CD14-positive monocyte (primary cell): ENCODE measurements at regions not wholly inside any gene's neighbourhood (a gene's known extent, or its start where the extent isn't known, plus 50 kb on each side); places are given as distances from the start of the nearest gene placed in this dataset.

ENCODE experiments used
- DNase-seq, 3 donors: peaks; one replicate each; pipeline ENCODE4 v3.0.0-alpha.2; 2011 to 2022
- H2AFZ ChIP-seq: 2 replicates; pipeline ENCODE4 v1.6.0; 2012; ENCODE audit warnings: mild to moderate bottlenecking, low read depth, low read length, inconsistent platforms; ENCODE audit not compliant: insufficient read depth, poor library complexity, severe bottlenecking
- H3K27ac ChIP-seq, 2 donors: 1 replicate in 1 of 2; 2 replicates in 1 of 2; pipeline ENCODE4 v1.5.1; 2012 to 2013; ENCODE audit warnings: low read length in 2 of 2, control low read depth in 1 of 2, inconsistent platforms in 1 of 2, low read depth in 1 of 2, mild to moderate bottlenecking in 1 of 2
- H3K27me3 ChIP-seq, 2 donors: one replicate each; pipeline versions ENCODE4 v1.6.0 to v1.6.1; 2011 to 2013; ENCODE audit warnings: low read length in 2 of 2; ENCODE audit not compliant: control insufficient read depth in 2 of 2, insufficient read depth in 2 of 2
- H3K36me3 ChIP-seq, 2 donors: replicated peaks in 1 of 2; 1 replicate in 1 of 2; 2 replicates in 1 of 2; pipeline versions ENCODE4 v1.5.1 to v1.6.1; 2012 to 2013; ENCODE audit warnings: low read length in 2 of 2, control low read depth in 1 of 2, inconsistent platforms in 1 of 2, mild to moderate bottlenecking in 1 of 2; ENCODE audit not compliant: insufficient read depth in 2 of 2, control insufficient read depth in 1 of 2
- H3K4me1 ChIP-seq, 2 donors: 1 replicate in 1 of 2; 2 replicates in 1 of 2; pipeline versions ENCODE4 v1.5.1 to v1.6.1; 2012 to 2013; ENCODE audit warnings: low read length in 2 of 2, control low read depth in 1 of 2, inconsistent platforms in 1 of 2, mild to moderate bottlenecking in 1 of 2, moderate library complexity in 1 of 2; ENCODE audit not compliant: insufficient read depth in 2 of 2, control insufficient read depth in 1 of 2
- H3K4me2 ChIP-seq: replicated peaks from 2 replicates; pipeline ENCODE3; 2012; ENCODE audit warnings: low read length, moderate library complexity, mild to moderate bottlenecking; ENCODE audit not compliant: poor library complexity, severe bottlenecking; ENCODE audit errors: extremely low read depth
- H3K4me3 ChIP-seq, 3 experiments: fragments of 200-600 bp in 1 of 3; sonication (generic) in 1 of 3; replicated peaks in 1 of 3; 1 replicate in 2 of 3; 2 replicates in 1 of 3; pipeline ENCODE4 v1.5.1; 2011 to 2013; ENCODE audit warnings: low read length in 3 of 3, mild to moderate bottlenecking in 3 of 3, control low read depth in 2 of 3, low read depth in 2 of 3, inconsistent platforms in 1 of 3, moderate library complexity in 1 of 3
- H3K79me2 ChIP-seq: 2 replicates; pipeline ENCODE4 v1.6.0; 2012; ENCODE audit warnings: mild to moderate bottlenecking, control low read depth, inconsistent platforms, low read length, moderate library complexity; ENCODE audit not compliant: insufficient read depth
- H3K9ac ChIP-seq: 2 replicates; pipeline ENCODE4 v1.6.0; 2017; ENCODE audit warnings: low read length, mild to moderate bottlenecking; ENCODE audit not compliant: insufficient read depth, poor library complexity, severe bottlenecking
- H3K9me3 ChIP-seq, 2 donors: replicated peaks in 1 of 2; 1 replicate in 1 of 2; 2 replicates in 1 of 2; pipeline versions ENCODE4 v1.5.1 to v1.6.1; 2012 to 2013; ENCODE audit warnings: low read length in 2 of 2, control low read depth in 1 of 2; ENCODE audit not compliant: control insufficient read depth in 1 of 2, insufficient read depth in 1 of 2
- H4K20me1 ChIP-seq: 2 replicates; pipeline ENCODE4 v1.6.0; 2012; ENCODE audit warnings: mild to moderate bottlenecking, low read length, control low read depth, moderate library complexity; ENCODE audit not compliant: insufficient read depth
- H3K27ac Mint-ChIP-seq, 7 donors: one replicate each; pipeline ENCODE4 v1.8.0; 2020; ENCODE audit warnings: mild to moderate bottlenecking in 7 of 7, mixed read lengths in 7 of 7, moderate library complexity in 6 of 7, inconsistent platforms in 2 of 7
- H3K27me3 Mint-ChIP-seq, 3 donors: one replicate each; pipeline ENCODE4 v1.8.0; 2021 to 2022; ENCODE audit warnings: low read depth in 3 of 3, mild to moderate bottlenecking in 3 of 3, mixed read lengths in 3 of 3, moderate library complexity in 3 of 3, inconsistent platforms in 1 of 3
- H3K36me3 Mint-ChIP-seq, 2 donors: one replicate each; pipeline ENCODE4 v1.8.0; 2020; ENCODE audit warnings: mixed read lengths in 2 of 2, inconsistent platforms in 1 of 2, mild to moderate bottlenecking in 1 of 2
- H3K4me1 Mint-ChIP-seq: one replicate; pipeline ENCODE4 v1.8.0; 2020; ENCODE audit warnings: mild to moderate bottlenecking, mixed read lengths
- H3K4me3 Mint-ChIP-seq, 2 donors: one replicate each; pipeline ENCODE4 v1.8.0; 2020; ENCODE audit warnings: mild to moderate bottlenecking in 2 of 2, mixed read lengths in 2 of 2, moderate library complexity in 1 of 2
- H3K9me3 Mint-ChIP-seq, 7 donors: one replicate each; pipeline ENCODE4 v1.8.0; 2020 to 2022; ENCODE audit warnings: mixed read lengths in 7 of 7, mild to moderate bottlenecking in 6 of 7, moderate library complexity in 6 of 7, inconsistent platforms in 2 of 7
- CTCF ChIP-seq: fragments of 200-600 bp; IDR thresholded peaks from one replicate; pipeline ENCODE4 v1.8.0; 2022; ENCODE audit warnings: antibody characterized with exemption, mild to moderate bottlenecking
- WGBS: methylation state at CpG from one replicate; pipeline ENCODE4 v1.1.5; 2013; ENCODE audit warnings: missing lambda C conversion rate; ENCODE audit not compliant: insufficient coverage; 5-methylcytosine and 5-hydroxymethylcytosine counted together
- intact Hi-C, 2 donors: fragments of 100-400 bp; cut with micrococcal nuclease; formaldehyde crosslinking; loops; one replicate each; pipeline versions ENCODE4 v1.15.0 to v1.15.1; 2023

- intact Hi-C loops: no loop called here
- H3K27me3 Mint-ChIP-seq: peaks cover 1 to 4% (median 3%) of the 10 kb centered on the region in 3 donors
- H3K27ac Mint-ChIP-seq: no peak overlapping the region
- H3K4me2 ChIP-seq: no peak overlapping the region
- no peak overlapping the region for H3K9ac ChIP-seq
- H3K36me3 Mint-ChIP-seq: no peaks in the 10 kb centered on the region
- H3K79me2 ChIP-seq: no peaks in the 10 kb centered on the region
- 81% methylated on average over 26 of the region's 32 CpGs for WGBS
- no peaks in the 10 kb centered on the region for H3K4me1 Mint-ChIP-seq
- peaks cover 0 to 5% (median 3%) of the 10 kb centered on the region in 7 donors for H3K9me3 Mint-ChIP-seq
- peaks cover 0 to under 1% of the 10 kb centered on the region in 2 donors for H3K4me1 ChIP-seq
- H4K20me1 ChIP-seq: no peaks in the 10 kb centered on the region
- H3K9me3 ChIP-seq: peaks cover 0 to 6% of the 10 kb centered on the region in 2 donors
- H3K4me3 ChIP-seq: no peak overlapping the region
- H3K27me3 ChIP-seq: no peaks in the 10 kb centered on the region
- no peaks in the 10 kb centered on the region for H3K36me3 ChIP-seq
- no peak overlapping the region for H3K4me3 Mint-ChIP-seq
- no peak overlapping the region for H2AFZ ChIP-seq
- TF ChIP-seq CTCF: no peak
- DNase-seq: no peak
- H3K27ac ChIP-seq: no peak overlapping the region
Measured at GRCh38 chr7:156039971-156040677, 227.9 kb upstream of the SHH start.

- Mint-ChIP-seq H3K4me3 (no peak overlapping the region), H3K36me3 (no peaks in the 10 kb centered on the region), H3K4me1 (peaks cover 5% of the 10 kb centered on the region), H3K9me3 (peaks cover 2 to 13% (median 9%) of the 10 kb centered on the region in 7 donors), H3K27me3 (peaks cover 1 to 4% (median 3%) of the 10 kb centered on the region in 3 donors), H3K27ac (no peak overlapping the region)
- Histone ChIP-seq H3K9ac (no peak overlapping the region), H4K20me1 (no peaks in the 10 kb centered on the region), H3K27me3 (no peaks in the 10 kb centered on the region), H3K36me3 (no peaks in the 10 kb centered on the region), H3K27ac (no peak overlapping the region), H3K4me2 (no peak overlapping the region), H2AFZ (no peak overlapping the region), H3K9me3 (peaks cover 0 to 16% of the 10 kb centered on the region in 2 donors), H3K4me1 (peaks cover 0 to 6% of the 10 kb centered on the region in 2 donors), H3K4me3 (no peak overlapping the region), H3K79me2 (no peaks in the 10 kb centered on the region)
- intact Hi-C loops: no loop called here
- DNase-seq: no peak
- 94% methylated on average over 8 of the region's 10 CpGs for WGBS
- TF ChIP-seq CTCF: no peak
Measured at GRCh38 chr7:156039194-156039593, 226.9 kb upstream of the SHH start.
